Esophagus muscularis mucosa (tissue), 3 donors: ENCODE measurements at regions not wholly inside any gene's neighbourhood (a gene's known extent, or its start where the extent isn't known, plus 50 kb on each side); places are given as distances from the start of the nearest gene placed in this dataset.

ENCODE experiments used
- CTCF ChIP-seq, 3 experiments: fragments of 200-600 bp in 2 of 3; fragments of 450-650 bp in 1 of 3; sonication (generic) in 2 of 3; IDR thresholded peaks; one replicate each; pipeline ENCODE4 v1.5.1; 2017 to 2019; ENCODE audit warnings: antibody characterized with exemption in 3 of 3, mild to moderate bottlenecking in 2 of 3, moderate library complexity in 1 of 3
- POLR2A ChIP-seq: fragments of 450-650 bp; IDR thresholded peaks from one replicate; pipeline ENCODE4 v1.6.1; 2017; ENCODE audit warnings: antibody characterized with exemption, moderate library complexity, mild to moderate bottlenecking, low read depth
- POLR2AphosphoS5 ChIP-seq, 2 donors: sonication (generic); formaldehyde crosslinking; IDR thresholded peaks; one replicate each; pipeline ENCODE4 v1.6.1; 2017; ENCODE audit warnings: antibody characterized with exemption in 2 of 2

- TF ChIP-seq POLR2A (no peak), CTCF (IDR thresholded peaks at IDR 0.05) (no peak), POLR2AphosphoS5 (IDR thresholded peaks at IDR 0.05) (no peak)
Measured at GRCh38 chr2:18186816-18187613, 308.5 kb downstream of the KCNS3 start.
